Ovary (tissue), 7 donors: ENCODE measurements at regions not wholly inside any gene's neighbourhood (a gene's known extent, or its start where the extent isn't known, plus 50 kb on each side); places are given as distances from the start of the nearest gene placed in this dataset.

Experiments used
- DNase-seq, 5 donors: peaks; one replicate each; pipeline ENCODE4 v3.0.0-alpha.2; 2019 to 2020
- H3K27ac ChIP-seq, 2 donors: fragments of 200-600 bp; one replicate each; pipeline versions ENCODE4 v1.5.1 to v1.8.0; 2019 to 2022
- H3K27me3 ChIP-seq: fragments of 200-600 bp; one replicate; pipeline ENCODE4 v1.8.0; 2022
- H3K36me3 ChIP-seq: fragments of 200-600 bp; sonication (generic); one replicate; pipeline ENCODE4 v1.5.1; 2019
- H3K4me1 ChIP-seq: one replicate; pipeline ENCODE4 v1.8.1; 2013; ENCODE audit warnings: mild to moderate bottlenecking, moderate library complexity; ENCODE audit not compliant: insufficient read depth
- H3K4me3 ChIP-seq: fragments of 200-600 bp; sonication (generic); one replicate; pipeline ENCODE4 v1.5.1; 2017
- H3K9me3 ChIP-seq, 2 donors: fragments of 200-600 bp in 1 of 2; sonication (generic) in 1 of 2; one replicate each; pipeline versions ENCODE4 v1.5.1 to v1.8.1; 2013 to 2019; ENCODE audit warnings: mild to moderate bottlenecking in 1 of 2, moderate library complexity in 1 of 2
- CTCF ChIP-seq, 3 donors: fragments of 450-650 bp in 2 of 3; fragments of 200-600 bp in 1 of 3; IDR thresholded peaks; one replicate each; pipeline versions ENCODE4 v1.5.1 to v1.8.0; 2016 to 2022; ENCODE audit warnings: antibody characterized with exemption in 3 of 3, mild to moderate bottlenecking in 1 of 3
- EP300 ChIP-seq: sonication (generic); formaldehyde crosslinking; IDR thresholded peaks from one replicate; pipeline ENCODE4 v1.6.1; 2017; ENCODE audit warnings: antibody characterized with exemption
- POLR2A ChIP-seq: fragments of 450-650 bp; IDR thresholded peaks from one replicate; pipeline ENCODE4 v1.6.1; 2017; ENCODE audit warnings: antibody characterized with exemption, mild to moderate bottlenecking, moderate library complexity
- WGBS, 3 donors: extraction: QIAGEN DNeasy Blood & Tissue Kit in 1 of 3; methylation state at CpG; one replicate each; pipeline versions ENCODE4 v1.1.5 to v1.1.7; 2013 to 2017; 5-methylcytosine and 5-hydroxymethylcytosine counted together
- intact Hi-C, 4 donors: fragments of 100-400 bp; cut with DNase I; formaldehyde crosslinking; loops; one replicate each; pipeline versions ENCODE4 v1.11.0 to v1.15.1; 2022 to 2023
- donor health status: DM: no; HTN: no; CAD: no; lungs with moderate emphysema.
- donor health status: DM: no; HTN: no; CAD: no.
- donor health status: Bipolar disorder and iron deficiency.
- donor health status: DM: no; HTN: no; CAD: no.
- donor health status: DM: yes; HTN: yes; CAD: no.

DNA sequence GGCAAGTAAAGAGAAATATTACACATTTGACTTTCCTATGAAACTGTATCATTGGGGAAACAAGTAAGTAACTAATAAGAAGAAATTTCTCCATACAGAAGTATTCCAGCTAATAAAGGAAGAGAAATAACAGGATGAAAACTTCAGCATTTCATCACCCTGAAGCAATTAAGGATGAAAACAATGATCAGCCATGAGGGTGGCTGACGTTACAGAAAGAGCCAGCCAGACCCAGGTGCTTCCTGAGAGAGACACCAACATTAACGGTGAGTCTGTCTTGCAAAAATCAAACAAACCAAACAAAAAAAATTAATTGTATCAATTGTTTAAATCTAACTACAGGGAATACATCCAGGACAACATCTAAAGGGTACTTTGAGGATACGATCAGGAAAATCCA is 190.0 kb downstream of the ARRDC4 start:
- intact Hi-C loops = no loop called here
- no peaks in the 10 kb centered on the region for H3K27me3 ChIP-seq
- 37 to 42% (median 38%) methylated on average over 3 of the region's 3 CpGs for WGBS, 3 donors
- no peaks in the 10 kb centered on the region for H3K9me3 ChIP-seq
- DNase-seq = no peak
- TF ChIP-seq POLR2A (no peak), EP300 (no peak), CTCF (IDR thresholded peaks at IDR 0.05) (no peak)
- no peaks in the 10 kb centered on the region for H3K36me3 ChIP-seq
- H3K4me1 ChIP-seq = no peaks in the 10 kb centered on the region
- no peak overlapping the region for H3K4me3 ChIP-seq
- no peak overlapping the region for H3K27ac ChIP-seq

DNA sequence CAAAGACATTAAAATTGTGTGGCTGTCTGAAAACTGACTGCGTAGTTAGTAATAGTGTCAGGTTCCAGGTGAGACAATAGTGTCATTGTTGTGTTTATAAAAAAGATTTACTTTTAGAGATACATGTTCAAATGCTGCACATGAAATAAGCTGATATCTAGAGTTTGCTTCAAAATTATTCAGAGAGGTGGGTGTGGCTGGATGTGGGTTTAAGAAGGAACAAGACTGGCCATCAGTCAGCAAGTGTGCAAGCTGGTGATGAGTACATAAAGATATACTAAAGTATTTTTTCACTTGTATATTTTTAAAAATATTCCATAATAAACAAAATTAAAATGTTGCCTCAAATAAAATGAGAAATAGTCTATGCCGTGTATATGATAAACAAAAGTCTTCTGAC is 190.6 kb downstream of the ARRDC4 start:
- intact Hi-C loops = no loop called here
- DNase-seq = no peak
- no peak overlapping the region for H3K27ac ChIP-seq
- 79 to 87% (median 80%) methylated on average over 2 of the region's 2 CpGs for WGBS, 3 donors
- no peak overlapping the region for H3K4me3 ChIP-seq
- no peak for TF ChIP-seq POLR2A
- no peak for TF ChIP-seq EP300
- TF ChIP-seq CTCF (IDR thresholded peaks at IDR 0.05) = no peak
- H3K9me3 ChIP-seq = no peaks in the 10 kb centered on the region
- no peaks in the 10 kb centered on the region for H3K27me3 ChIP-seq
- H3K4me1 ChIP-seq = no peaks in the 10 kb centered on the region
- H3K36me3 ChIP-seq = no peaks in the 10 kb centered on the region

DNA sequence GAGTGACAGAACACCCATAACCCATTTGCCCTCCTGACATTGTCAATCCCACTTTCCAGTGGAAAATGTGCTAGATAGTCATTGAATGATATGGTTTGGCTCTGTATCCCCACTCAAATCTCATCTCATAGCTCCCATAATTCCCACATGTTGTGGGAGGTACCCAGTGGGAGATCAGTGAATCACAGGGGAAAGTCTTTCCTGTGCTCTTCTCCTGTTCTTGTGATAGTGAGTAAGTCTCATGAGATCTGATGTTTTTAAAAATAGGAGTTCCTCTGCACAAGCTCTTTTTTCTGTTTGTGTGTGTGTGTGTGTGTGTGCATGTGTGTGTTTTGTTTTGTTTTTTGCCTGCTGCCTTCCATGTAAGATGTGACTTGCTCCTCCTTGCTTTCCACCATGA is 191.7 kb downstream of the ARRDC4 start:
- no peak for TF ChIP-seq POLR2A
- TF ChIP-seq CTCF (IDR thresholded peaks at IDR 0.05) = no peak
- no peaks in the 10 kb centered on the region for H3K36me3 ChIP-seq
- intact Hi-C loops = no loop called here
- no peak for DNase-seq
- no peaks in the 10 kb centered on the region for H3K4me1 ChIP-seq
- H3K4me3 ChIP-seq = no peak overlapping the region
- H3K27me3 ChIP-seq = no peaks in the 10 kb centered on the region
- H3K9me3 ChIP-seq = no peaks in the 10 kb centered on the region
- H3K27ac ChIP-seq = no peak overlapping the region

DNA sequence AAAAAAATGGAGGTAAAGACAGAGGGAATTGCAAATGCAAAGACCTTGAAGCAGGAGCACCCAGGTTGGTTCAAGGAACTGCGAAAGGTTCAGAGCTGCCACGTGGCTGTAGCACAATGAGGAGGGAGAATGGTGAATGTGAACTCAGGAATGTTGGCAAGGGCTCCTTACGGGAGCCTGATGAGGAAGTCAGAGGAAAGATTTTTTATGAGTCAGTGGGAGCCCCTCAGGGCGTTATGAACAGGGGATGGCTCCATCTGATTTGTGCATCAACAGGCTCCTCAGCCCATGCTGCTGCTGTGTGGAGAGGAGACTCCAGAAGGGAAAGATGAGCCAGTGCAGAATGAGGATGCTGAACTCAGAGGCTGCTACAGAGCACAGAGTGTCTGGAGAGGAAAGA is 194.4 kb downstream of the ARRDC4 start:
- Histone ChIP-seq H3K4me1 (no peaks in the 10 kb centered on the region), H3K36me3 (no peaks in the 10 kb centered on the region), H3K9me3 (no peaks in the 10 kb centered on the region), H3K4me3 (no peak overlapping the region), H3K27me3 (no peaks in the 10 kb centered on the region), H3K27ac (no peak overlapping the region)
- DNase-seq = no peak
- intact Hi-C loops = no loop called here
- whole genome bisulfite sequencing, 3 donors = 29 to 32% (median 32%) methylated on average over 4 of the region's 4 CpGs
- no peak for TF ChIP-seq CTCF (IDR thresholded peaks at IDR 0.05)
- no peak for TF ChIP-seq EP300
- no peak for TF ChIP-seq POLR2A

DNA sequence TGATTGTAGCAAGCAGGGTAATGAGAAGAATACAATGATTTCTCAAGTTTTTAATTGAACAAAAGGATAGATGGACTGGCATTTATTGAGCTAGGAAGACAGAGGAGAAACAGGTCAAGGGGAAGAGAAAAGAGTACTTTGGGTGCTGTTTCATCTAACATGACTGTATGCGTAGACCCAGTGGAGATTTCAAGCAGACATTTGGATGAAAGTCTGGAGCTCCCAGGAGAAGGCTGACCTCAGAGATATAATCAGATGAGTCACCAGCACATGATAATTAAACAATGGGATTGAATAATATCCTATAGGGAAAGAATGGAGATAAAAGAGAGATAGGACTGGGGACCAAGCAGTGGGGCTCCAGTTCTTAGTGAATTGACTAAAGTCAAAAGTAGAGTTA is 194.9 kb downstream of the ARRDC4 start:
- no peak overlapping the region for H3K4me3 ChIP-seq
- H3K27me3 ChIP-seq = no peaks in the 10 kb centered on the region
- no peak overlapping the region for H3K27ac ChIP-seq
- TF ChIP-seq CTCF (IDR thresholded peaks at IDR 0.05) (no peak), POLR2A (no peak), EP300 (no peak)
- 80 to 88% (median 84%) methylated on average over 1 of the region's 1 CpG for WGBS, 3 donors
- H3K4me1 ChIP-seq = no peaks in the 10 kb centered on the region
- intact Hi-C loops = no loop called here
- no peak for DNase-seq
- H3K36me3 ChIP-seq = no peaks in the 10 kb centered on the region
- no peaks in the 10 kb centered on the region for H3K9me3 ChIP-seq
